Parathyroid adenoma (tissue), 2 donors: ENCODE measurements at regions not wholly inside any gene's neighbourhood (a gene's known extent, or its start where the extent isn't known, plus 50 kb on each side); places are given as distances from the start of the nearest gene placed in this dataset.

Experiments used
- H2AFZ ChIP-seq: fragments of 300-600 bp; sonication (generic); one replicate; pipeline ENCODE4 v1.7.0; 2017; ENCODE audit warnings: antibody characterized with exemption, mild to moderate bottlenecking
- H3K27ac ChIP-seq: fragments of 300-600 bp; sonication (generic); one replicate; pipeline ENCODE4 v1.7.0; 2017
- H3K27me3 ChIP-seq: fragments of 300-600 bp; sonication (generic); one replicate; pipeline ENCODE4 v1.7.0; 2017; ENCODE audit warnings: low read length; ENCODE audit not compliant: control insufficient read depth, insufficient read depth
- H3K36me3 ChIP-seq: fragments of 300-600 bp; sonication (generic); one replicate; pipeline ENCODE4 v1.7.0; 2017; ENCODE audit warnings: low read length; ENCODE audit not compliant: control insufficient read depth, insufficient read depth
- H3K4me1 ChIP-seq: fragments of 300-600 bp; sonication (generic); one replicate; pipeline ENCODE4 v1.7.0; 2017; ENCODE audit warnings: control low read depth
- H3K4me2 ChIP-seq: fragments of 300-600 bp; sonication (generic); one replicate; pipeline ENCODE4 v1.7.0; 2017; ENCODE audit warnings: low read length
- H3K4me3 ChIP-seq: fragments of 300-600 bp; sonication (generic); one replicate; pipeline ENCODE4 v1.7.0; 2017; ENCODE audit warnings: low read depth, low read length
- H3K79me2 ChIP-seq: fragments of 300-600 bp; sonication (generic); one replicate; pipeline ENCODE4 v1.7.0; 2017; ENCODE audit warnings: control low read depth
- H3K9ac ChIP-seq: fragments of 300-600 bp; sonication (generic); one replicate; pipeline ENCODE4 v1.7.0; 2017; ENCODE audit warnings: mild to moderate bottlenecking
- H3K9me3 ChIP-seq: fragments of 300-600 bp; sonication (generic); one replicate; pipeline ENCODE4 v1.7.0; 2017; ENCODE audit warnings: low read length; ENCODE audit not compliant: control insufficient read depth
- TF ChIP-seq, protein P1 (sequence below): fragments of 300-600 bp; sonication (generic); IDR thresholded peaks from one replicate; pipeline ENCODE4 v1.7.0; 2017; ENCODE audit warnings: antibody characterized with exemption, mild to moderate bottlenecking
- donor health status: primary hyperparathyroidism.

DNA sequence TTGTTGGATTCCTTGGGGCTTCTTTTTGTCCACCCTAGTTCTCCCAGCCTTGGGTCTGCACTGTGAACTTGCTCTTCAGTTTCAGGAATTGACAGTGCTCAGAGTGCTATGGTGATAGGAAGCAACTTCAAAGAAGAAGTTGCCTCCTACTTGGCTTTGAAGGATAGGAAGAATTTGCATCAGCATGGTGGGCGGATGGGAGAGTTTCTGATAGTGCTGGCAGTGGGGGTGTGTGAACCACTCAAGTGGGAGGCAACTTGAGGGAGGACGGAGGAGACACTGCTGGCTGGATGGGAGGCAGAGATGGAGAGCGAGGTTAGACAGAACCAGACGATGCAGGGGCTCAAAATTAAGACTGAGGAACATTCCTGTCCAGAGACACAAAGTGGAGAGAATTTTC, 164.4 kb upstream of the SKOR2 start:
- Histone ChIP-seq H3K27me3 (no peaks in the 10 kb centered on the region), H3K79me2 (no peaks in the 10 kb centered on the region), H3K9ac (no peak overlapping the region), H3K4me3 (no peak overlapping the region), H3K27ac (no peak overlapping the region), H3K9me3 (no peaks in the 10 kb centered on the region), H3K4me1 (no peaks in the 10 kb centered on the region), H3K36me3 (no peaks in the 10 kb centered on the region), H3K4me2 (no peak overlapping the region), H2AFZ (no peak overlapping the region)
- TF ChIP-seq, protein P1, sequence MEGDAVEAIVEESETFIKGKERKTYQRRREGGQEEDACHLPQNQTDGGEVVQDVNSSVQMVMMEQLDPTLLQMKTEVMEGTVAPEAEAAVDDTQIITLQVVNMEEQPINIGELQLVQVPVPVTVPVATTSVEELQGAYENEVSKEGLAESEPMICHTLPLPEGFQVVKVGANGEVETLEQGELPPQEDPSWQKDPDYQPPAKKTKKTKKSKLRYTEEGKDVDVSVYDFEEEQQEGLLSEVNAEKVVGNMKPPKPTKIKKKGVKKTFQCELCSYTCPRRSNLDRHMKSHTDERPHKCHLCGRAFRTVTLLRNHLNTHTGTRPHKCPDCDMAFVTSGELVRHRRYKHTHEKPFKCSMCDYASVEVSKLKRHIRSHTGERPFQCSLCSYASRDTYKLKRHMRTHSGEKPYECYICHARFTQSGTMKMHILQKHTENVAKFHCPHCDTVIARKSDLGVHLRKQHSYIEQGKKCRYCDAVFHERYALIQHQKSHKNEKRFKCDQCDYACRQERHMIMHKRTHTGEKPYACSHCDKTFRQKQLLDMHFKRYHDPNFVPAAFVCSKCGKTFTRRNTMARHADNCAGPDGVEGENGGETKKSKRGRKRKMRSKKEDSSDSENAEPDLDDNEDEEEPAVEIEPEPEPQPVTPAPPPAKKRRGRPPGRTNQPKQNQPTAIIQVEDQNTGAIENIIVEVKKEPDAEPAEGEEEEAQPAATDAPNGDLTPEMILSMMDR: no peak

DNA sequence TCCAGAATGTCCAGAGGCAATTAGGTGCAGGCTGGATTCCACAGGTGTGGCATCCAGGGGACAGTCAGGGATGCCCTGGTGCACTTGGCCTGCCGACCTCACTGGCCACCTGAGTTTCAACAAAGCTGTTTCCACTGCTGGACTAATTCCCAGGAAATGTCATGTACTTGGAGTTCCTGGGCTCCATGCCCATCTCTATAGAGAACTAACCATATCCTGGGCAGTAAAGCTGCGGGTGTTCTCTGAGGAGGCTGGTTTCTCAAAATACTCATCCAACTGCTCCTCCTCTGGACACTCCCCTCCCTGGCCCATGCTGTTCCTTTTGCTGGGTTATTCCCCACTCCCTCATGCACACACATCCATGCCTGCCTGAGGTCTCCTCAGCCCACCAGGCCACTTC, 161.9 kb upstream of the SKOR2 start:
- H2AFZ ChIP-seq: no peak overlapping the region
- no peaks in the 10 kb centered on the region for H3K36me3 ChIP-seq
- H3K4me2 ChIP-seq: no peak overlapping the region
- H3K79me2 ChIP-seq: no peaks in the 10 kb centered on the region
- no peaks in the 10 kb centered on the region for H3K27me3 ChIP-seq
- TF ChIP-seq, protein P1: no peak
- no peak overlapping the region for H3K9ac ChIP-seq
- H3K4me1 ChIP-seq: no peaks in the 10 kb centered on the region
- no peak overlapping the region for H3K4me3 ChIP-seq
- no peaks in the 10 kb centered on the region for H3K9me3 ChIP-seq
- H3K27ac ChIP-seq: no peak overlapping the region

DNA sequence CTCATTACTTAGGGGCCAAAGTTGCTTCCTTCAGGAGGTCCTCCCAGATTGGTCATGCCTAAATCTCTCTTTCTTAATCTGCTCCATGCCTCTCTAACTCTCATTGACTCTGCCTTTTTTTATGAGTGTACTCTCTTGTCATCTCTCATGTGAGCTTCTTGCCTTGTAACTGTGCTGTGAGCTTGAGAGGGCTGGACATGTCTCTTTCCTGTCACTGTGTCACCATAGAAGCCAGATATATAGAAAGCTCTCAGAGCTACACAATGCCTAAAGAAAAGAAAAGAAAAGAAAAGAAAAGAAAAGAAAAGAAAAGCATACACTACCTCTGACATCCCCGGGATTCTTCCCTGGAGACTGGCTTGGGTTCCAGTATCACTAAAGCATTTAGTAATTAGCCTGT, 161.5 kb upstream of the SKOR2 start:
- Histone ChIP-seq H3K27ac (no peak overlapping the region), H3K4me3 (no peak overlapping the region), H3K9ac (no peak overlapping the region), H3K4me1 (no peaks in the 10 kb centered on the region), H3K4me2 (no peak overlapping the region), H3K79me2 (no peaks in the 10 kb centered on the region), H3K9me3 (no peaks in the 10 kb centered on the region), H3K36me3 (no peaks in the 10 kb centered on the region), H3K27me3 (no peaks in the 10 kb centered on the region), H2AFZ (no peak overlapping the region)
- TF ChIP-seq, protein P1: no peak

DNA sequence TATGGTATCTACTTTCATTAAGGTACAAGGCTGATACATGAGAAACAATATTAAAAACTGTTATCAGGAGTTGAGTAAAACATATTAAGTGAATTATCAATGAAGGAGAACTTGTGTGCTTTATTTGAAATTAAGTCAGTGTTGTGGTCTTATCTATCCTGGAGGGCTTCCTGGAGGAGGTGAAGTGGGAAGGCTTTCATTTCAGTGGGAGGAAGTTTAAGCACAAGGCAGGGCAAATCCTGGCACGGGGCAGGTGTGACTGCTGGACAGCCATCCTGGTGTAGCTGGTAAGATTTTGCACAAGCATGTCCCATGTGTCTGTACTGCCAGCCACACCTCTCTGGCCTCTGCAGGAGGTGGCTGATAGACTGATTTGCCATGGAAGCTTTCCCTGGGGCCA, 159.7 kb upstream of the SKOR2 start:
- Histone ChIP-seq H3K4me3 (no peak overlapping the region), H3K4me1 (no peaks in the 10 kb centered on the region), H3K36me3 (no peaks in the 10 kb centered on the region), H3K9ac (no peak overlapping the region), H3K9me3 (no peaks in the 10 kb centered on the region), H3K27me3 (no peaks in the 10 kb centered on the region), H3K4me2 (no peak overlapping the region), H3K27ac (no peak overlapping the region), H2AFZ (no peak overlapping the region), H3K79me2 (no peaks in the 10 kb centered on the region)
- TF ChIP-seq, protein P1: no peak

DNA sequence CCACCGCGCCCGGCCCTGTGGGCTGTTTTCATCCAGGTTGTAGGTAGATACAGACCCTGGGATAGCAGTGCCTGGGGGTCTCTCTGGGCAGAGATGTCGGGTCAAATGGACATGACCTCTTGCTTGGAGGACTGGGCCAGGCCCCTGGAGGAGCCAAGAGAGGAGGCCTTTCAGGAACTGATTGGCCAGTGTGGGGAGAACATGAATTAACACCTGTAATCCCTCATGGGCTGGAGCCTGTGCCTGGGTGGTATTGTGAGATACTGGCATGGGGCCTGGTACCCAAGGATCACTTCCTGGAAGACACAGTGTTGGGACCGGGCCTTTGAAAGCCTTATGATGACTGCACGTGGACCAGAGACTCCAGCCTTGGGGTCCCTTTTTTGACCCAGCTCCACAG, 158.7 kb upstream of the SKOR2 start:
- H3K27me3 ChIP-seq: no peaks in the 10 kb centered on the region
- TF ChIP-seq, protein P1: no peak
- no peaks in the 10 kb centered on the region for H3K4me1 ChIP-seq
- no peaks in the 10 kb centered on the region for H3K79me2 ChIP-seq
- no peak overlapping the region for H2AFZ ChIP-seq
- no peak overlapping the region for H3K27ac ChIP-seq
- H3K36me3 ChIP-seq: no peaks in the 10 kb centered on the region
- no peaks in the 10 kb centered on the region for H3K9me3 ChIP-seq
- no peak overlapping the region for H3K4me3 ChIP-seq
- H3K4me2 ChIP-seq: no peak overlapping the region
- no peak overlapping the region for H3K9ac ChIP-seq
